ENCODE measurements at regions not wholly inside any gene's neighbourhood (a gene's known extent, or its start where the extent isn't known, plus 50 kb on each side); places are given as distances from the start of the nearest gene placed in this dataset.

DNA sequence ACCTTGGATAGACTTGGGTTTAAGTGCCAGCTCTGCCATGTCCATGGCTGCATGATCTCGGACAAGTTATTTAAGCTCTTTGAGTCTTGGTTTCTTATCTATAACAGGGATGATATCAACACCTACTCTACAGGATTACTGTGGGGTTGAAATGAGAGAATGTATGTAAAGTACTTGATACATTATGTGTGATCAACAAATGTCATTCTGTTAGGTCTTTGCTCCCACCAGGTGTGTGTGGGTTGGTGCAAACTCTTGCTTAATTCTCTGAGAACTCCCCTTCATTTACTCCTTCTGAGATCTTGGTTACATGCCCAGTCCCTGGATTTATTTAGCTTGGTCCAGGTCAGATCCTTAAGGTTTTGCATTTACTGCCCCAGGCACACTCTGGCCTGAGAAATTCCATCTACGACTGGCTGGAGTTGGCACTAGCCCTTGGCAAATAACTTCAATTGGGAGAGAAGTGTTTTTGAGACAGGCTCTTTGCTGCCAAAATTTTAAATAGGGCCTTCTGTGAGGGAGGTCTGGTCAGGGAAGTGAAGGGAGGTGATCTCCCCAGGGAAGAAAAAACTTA lies 63.5 kb upstream of the KLF9 start (continued):
- TF ChIP-seq, protein P1, sequence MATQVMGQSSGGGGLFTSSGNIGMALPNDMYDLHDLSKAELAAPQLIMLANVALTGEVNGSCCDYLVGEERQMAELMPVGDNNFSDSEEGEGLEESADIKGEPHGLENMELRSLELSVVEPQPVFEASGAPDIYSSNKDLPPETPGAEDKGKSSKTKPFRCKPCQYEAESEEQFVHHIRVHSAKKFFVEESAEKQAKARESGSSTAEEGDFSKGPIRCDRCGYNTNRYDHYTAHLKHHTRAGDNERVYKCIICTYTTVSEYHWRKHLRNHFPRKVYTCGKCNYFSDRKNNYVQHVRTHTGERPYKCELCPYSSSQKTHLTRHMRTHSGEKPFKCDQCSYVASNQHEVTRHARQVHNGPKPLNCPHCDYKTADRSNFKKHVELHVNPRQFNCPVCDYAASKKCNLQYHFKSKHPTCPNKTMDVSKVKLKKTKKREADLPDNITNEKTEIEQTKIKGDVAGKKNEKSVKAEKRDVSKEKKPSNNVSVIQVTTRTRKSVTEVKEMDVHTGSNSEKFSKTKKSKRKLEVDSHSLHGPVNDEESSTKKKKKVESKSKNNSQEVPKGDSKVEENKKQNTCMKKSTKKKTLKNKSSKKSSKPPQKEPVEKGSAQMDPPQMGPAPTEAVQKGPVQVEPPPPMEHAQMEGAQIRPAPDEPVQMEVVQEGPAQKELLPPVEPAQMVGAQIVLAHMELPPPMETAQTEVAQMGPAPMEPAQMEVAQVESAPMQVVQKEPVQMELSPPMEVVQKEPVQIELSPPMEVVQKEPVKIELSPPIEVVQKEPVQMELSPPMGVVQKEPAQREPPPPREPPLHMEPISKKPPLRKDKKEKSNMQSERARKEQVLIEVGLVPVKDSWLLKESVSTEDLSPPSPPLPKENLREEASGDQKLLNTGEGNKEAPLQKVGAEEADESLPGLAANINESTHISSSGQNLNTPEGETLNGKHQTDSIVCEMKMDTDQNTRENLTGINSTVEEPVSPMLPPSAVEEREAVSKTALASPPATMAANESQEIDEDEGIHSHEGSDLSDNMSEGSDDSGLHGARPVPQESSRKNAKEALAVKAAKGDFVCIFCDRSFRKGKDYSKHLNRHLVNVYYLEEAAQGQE (IDR thresholded peaks at IDR 0.05; ENCODE audit: unreplicated experiment), result no peak

DNA sequence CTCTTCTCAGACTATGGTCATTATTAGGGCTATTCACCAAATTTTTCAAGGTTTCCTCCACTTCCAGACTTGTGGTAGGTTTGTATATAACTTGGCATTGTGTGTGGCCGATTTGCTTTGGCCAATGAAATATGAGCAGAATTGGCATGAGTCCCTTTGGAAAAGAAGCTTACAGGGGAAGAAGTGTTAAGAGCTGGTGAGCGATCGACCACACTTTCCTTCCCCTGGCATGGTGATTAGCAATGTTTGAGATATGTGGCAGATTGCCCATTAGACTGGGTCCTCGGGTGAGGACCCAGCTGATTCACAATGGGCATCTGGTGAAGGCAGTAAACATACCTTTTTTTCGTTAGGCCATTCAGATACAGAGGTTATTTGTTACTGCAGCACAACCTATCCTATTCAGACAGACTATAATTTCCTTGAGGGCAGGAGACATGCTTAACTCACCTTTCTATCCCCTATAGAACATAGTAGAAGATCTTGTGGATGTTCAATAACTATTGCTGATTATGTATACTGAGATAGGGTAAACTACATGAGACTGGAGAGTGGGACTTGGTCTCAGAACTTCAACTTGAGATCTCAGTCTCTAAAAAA lies 62.8 kb upstream of the KLF9 start:
- Histone ChIP-seq H3K27ac (ENCODE audit: low read depth) (no peak overlapping the region), H3K4me3 (no peak overlapping the region), H3K79me2 (replicated peaks; ENCODE audit: insufficient read depth) (no peaks in the 10 kb centered on the region), H3K4me2 (no peak overlapping the region), H3F3A (replicated peaks; ENCODE audit: low read depth) (no peaks in the 10 kb centered on the region), H3K36me3 (ENCODE audit: insufficient read depth) (no peaks in the 10 kb centered on the region), H2AFZ (no peak overlapping the region), H3K9me2 (ENCODE audit: insufficient read depth) (no peaks in the 10 kb centered on the region), H3K27me3 (ENCODE audit: insufficient read depth) (no peaks in the 10 kb centered on the region), H3K4me1 (ENCODE audit: insufficient read depth) (peaks cover 17% of the 10 kb centered on the region), H4K20me1 (replicated peaks; ENCODE audit: insufficient read depth) (no peaks in the 10 kb centered on the region)
- ATAC-seq, result no peak
- Mint-ChIP-seq H3K36me3 (ENCODE audit: low read depth) (no peaks in the 10 kb centered on the region), H3K4me1 (peaks cover 23% of the 10 kb centered on the region), H3K27ac (no peak overlapping the region), H3K4me3 (no peak overlapping the region), H3K9me3 (no peaks in the 10 kb centered on the region), H3K27me3 (ENCODE audit: insufficient read depth, low read depth, poor library complexity) (no peaks in the 10 kb centered on the region)
- no peak for DNase-seq (ENCODE audit: low spot score)
- TF ChIP-seq, protein P1 (IDR thresholded peaks at IDR 0.05; ENCODE audit: unreplicated experiment), result no peak
- TF ChIP-seq STAT1 (IDR thresholded peaks at IDR 0.05; ENCODE audit: unreplicated experiment) (no peak), NANOG (IDR thresholded peaks at IDR 0.05; ENCODE audit: borderline replicate concordance) (no peak), ZNF114 (CRISPR knock-in tag; IDR thresholded peaks at IDR 0.05) (no peak), ZNF331 (CRISPR knock-in tag; IDR thresholded peaks at IDR 0.05; ENCODE audit: low read depth) (no peak)
- TF ChIP-seq, protein P2, sequence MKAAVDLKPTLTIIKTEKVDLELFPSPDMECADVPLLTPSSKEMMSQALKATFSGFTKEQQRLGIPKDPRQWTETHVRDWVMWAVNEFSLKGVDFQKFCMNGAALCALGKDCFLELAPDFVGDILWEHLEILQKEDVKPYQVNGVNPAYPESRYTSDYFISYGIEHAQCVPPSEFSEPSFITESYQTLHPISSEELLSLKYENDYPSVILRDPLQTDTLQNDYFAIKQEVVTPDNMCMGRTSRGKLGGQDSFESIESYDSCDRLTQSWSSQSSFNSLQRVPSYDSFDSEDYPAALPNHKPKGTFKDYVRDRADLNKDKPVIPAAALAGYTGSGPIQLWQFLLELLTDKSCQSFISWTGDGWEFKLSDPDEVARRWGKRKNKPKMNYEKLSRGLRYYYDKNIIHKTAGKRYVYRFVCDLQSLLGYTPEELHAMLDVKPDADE (IDR thresholded peaks at IDR 0.05), result no peak
- TF ChIP-seq, protein P3, sequence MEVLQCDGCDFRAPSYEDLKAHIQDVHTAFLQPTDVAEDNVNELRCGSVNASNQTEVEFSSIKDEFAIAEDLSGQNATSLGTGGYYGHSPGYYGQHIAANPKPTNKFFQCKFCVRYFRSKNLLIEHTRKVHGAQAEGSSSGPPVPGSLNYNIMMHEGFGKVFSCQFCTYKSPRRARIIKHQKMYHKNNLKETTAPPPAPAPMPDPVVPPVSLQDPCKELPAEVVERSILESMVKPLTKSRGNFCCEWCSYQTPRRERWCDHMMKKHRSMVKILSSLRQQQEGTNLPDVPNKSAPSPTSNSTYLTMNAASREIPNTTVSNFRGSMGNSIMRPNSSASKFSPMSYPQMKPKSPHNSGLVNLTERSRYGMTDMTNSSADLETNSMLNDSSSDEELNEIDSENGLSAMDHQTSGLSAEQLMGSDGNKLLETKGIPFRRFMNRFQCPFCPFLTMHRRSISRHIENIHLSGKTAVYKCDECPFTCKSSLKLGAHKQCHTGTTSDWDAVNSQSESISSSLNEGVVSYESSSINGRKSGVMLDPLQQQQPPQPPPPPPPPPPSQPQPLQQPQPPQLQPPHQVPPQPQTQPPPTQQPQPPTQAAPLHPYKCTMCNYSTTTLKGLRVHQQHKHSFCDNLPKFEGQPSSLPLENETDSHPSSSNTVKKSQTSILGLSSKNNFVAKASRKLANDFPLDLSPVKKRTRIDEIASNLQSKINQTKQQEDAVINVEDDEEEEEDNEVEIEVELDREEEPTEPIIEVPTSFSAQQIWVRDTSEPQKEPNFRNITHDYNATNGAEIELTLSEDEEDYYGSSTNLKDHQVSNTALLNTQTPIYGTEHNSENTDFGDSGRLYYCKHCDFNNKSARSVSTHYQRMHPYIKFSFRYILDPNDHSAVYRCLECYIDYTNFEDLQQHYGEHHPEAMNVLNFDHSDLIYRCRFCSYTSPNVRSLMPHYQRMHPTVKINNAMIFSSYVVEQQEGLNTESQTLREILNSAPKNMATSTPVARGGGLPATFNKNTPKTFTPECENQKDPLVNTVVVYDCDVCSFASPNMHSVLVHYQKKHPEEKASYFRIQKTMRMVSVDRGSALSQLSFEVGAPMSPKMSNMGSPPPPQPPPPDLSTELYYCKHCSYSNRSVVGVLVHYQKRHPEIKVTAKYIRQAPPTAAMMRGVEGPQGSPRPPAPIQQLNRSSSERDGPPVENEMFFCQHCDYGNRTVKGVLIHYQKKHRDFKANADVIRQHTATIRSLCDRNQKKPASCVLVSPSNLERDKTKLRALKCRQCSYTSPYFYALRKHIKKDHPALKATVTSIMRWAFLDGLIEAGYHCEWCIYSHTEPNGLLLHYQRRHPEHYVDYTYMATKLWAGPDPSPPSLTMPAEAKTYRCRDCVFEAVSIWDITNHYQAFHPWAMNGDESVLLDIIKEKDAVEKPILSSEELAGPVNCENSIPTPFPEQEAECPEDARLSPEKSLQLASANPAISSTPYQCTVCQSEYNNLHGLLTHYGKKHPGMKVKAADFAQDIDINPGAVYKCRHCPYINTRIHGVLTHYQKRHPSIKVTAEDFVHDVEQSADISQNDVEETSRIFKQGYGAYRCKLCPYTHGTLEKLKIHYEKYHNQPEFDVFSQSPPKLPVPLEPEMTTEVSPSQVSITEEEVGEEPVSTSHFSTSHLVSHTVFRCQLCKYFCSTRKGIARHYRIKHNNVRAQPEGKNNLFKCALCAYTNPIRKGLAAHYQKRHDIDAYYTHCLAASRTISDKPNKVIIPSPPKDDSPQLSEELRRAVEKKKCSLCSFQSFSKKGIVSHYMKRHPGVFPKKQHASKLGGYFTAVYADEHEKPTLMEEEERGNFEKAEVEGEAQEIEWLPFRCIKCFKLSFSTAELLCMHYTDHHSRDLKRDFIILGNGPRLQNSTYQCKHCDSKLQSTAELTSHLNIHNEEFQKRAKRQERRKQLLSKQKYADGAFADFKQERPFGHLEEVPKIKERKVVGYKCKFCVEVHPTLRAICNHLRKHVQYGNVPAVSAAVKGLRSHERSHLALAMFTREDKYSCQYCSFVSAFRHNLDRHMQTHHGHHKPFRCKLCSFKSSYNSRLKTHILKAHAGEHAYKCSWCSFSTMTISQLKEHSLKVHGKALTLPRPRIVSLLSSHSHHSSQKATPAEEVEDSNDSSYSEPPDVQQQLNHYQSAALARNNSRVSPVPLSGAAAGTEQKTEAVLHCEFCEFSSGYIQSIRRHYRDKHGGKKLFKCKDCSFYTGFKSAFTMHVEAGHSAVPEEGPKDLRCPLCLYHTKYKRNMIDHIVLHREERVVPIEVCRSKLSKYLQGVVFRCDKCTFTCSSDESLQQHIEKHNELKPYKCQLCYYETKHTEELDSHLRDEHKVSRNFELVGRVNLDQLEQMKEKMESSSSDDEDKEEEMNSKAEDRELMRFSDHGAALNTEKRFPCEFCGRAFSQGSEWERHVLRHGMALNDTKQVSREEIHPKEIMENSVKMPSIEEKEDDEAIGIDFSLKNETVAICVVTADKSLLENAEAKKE (CRISPR knock-in tag; IDR thresholded peaks at IDR 0.05), result no peak
